ENCODE measurements at regions not wholly inside any gene's neighbourhood (a gene's known extent, or its start where the extent isn't known, plus 50 kb on each side); places are given as distances from the start of the nearest gene placed in this dataset.

- Histone ChIP-seq H3K9ac (ENCODE audit: insufficient read length) (no peak overlapping the region), H3K4me3 (no peak overlapping the region), H3K27ac (no peak overlapping the region), H3K36me3 (ENCODE audit: insufficient read depth, low read length) (no peaks in the 10 kb centered on the region), H3K9me3 (ENCODE audit: low read depth, low read length) (0 out of 2 replicates have a peak, but pooled peaks cover 5% of the 10 kb centered on the region)
- DNase-seq (ENCODE audit: low read depth, low spot score) = no peak
- TF ChIP-seq POLR2AphosphoS5 (IDR thresholded peaks at IDR 0.05; ENCODE audit: borderline replicate concordance, low read depth, low read length) (no peak), FOXP2 (optimal IDR thresholded peaks at IDR 0.05; ENCODE audit: control extremely low read depth, extremely low read length, insufficient read depth) (no peak), EZH2 (IDR thresholded peaks at IDR 0.05) (no peak)
Observed at GRCh38 chr7:22931011-22931410, 82.9 kb downstream of the HYCC1 start.

- H3K9me3 ChIP-seq (ENCODE audit: low read depth, low read length) = no peaks in the 10 kb centered on the region
- H3K9ac ChIP-seq (ENCODE audit: insufficient read length) = no peak overlapping the region
- no peak overlapping the region for H3K27ac ChIP-seq
- no peak for DNase-seq (ENCODE audit: low read depth, low spot score)
- H3K4me3 ChIP-seq = no peak overlapping the region
- no peak for TF ChIP-seq FOXP2 (optimal IDR thresholded peaks at IDR 0.05; ENCODE audit: control extremely low read depth, extremely low read length, insufficient read depth)
- no peak for TF ChIP-seq POLR2AphosphoS5 (IDR thresholded peaks at IDR 0.05; ENCODE audit: borderline replicate concordance, low read depth, low read length)
- TF ChIP-seq EZH2 (IDR thresholded peaks at IDR 0.05) = no peak
- H3K36me3 ChIP-seq (ENCODE audit: insufficient read depth, low read length) = no peaks in the 10 kb centered on the region
Observed at GRCh38 chr7:22922307-22922706, 91.6 kb downstream of the HYCC1 start.

GRCh38 chr7:22921386-22922086 lies 92.4 kb downstream of the HYCC1 start:
- H3K36me3 ChIP-seq (ENCODE audit: insufficient read depth, low read length) = no peaks in the 10 kb centered on the region
- DNase-seq (ENCODE audit: low read depth, low spot score) = no peak
- TF ChIP-seq POLR2AphosphoS5 (IDR thresholded peaks at IDR 0.05; ENCODE audit: borderline replicate concordance, low read depth, low read length) (no peak), FOXP2 (optimal IDR thresholded peaks at IDR 0.05; ENCODE audit: control extremely low read depth, extremely low read length, insufficient read depth) (no peak), EZH2 (IDR thresholded peaks at IDR 0.05) (no peak)
- H3K9ac ChIP-seq (ENCODE audit: insufficient read length) = no peak overlapping the region
- no peak overlapping the region for H3K4me3 ChIP-seq
- no peak overlapping the region for H3K27ac ChIP-seq
- no peaks in the 10 kb centered on the region for H3K9me3 ChIP-seq (ENCODE audit: low read depth, low read length)

DNA sequence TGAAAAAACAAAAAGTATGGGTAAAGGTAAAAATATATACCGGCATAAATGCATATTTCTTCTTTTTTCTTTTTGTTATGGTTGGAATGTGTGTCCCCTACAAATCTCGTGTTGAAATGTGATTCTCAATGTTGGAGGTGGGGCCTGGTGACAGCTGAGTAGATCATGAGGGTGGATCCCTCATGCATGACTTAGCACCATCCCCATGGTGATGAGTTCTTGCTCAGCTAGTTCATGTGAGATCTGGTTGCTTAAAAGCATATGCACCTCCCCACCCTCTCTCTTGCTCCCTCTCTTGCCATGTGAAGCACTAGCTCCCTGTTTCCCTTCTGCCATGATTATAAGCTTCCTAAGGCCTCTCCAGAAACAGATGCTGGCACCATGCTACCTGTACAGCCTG lies 93.3 kb downstream of the HYCC1 start:
- Histone ChIP-seq H3K36me3 (ENCODE audit: insufficient read depth, low read length) (no peaks in the 10 kb centered on the region), H3K4me3 (no peak overlapping the region), H3K9me3 (ENCODE audit: low read depth, low read length) (no peaks in the 10 kb centered on the region), H3K9ac (ENCODE audit: insufficient read length) (no peak overlapping the region), H3K27ac (no peak overlapping the region)
- TF ChIP-seq EZH2 (IDR thresholded peaks at IDR 0.05) = no peak
- TF ChIP-seq FOXP2 (optimal IDR thresholded peaks at IDR 0.05; ENCODE audit: control extremely low read depth, extremely low read length, insufficient read depth) = no peak
- TF ChIP-seq POLR2AphosphoS5 (IDR thresholded peaks at IDR 0.05; ENCODE audit: borderline replicate concordance, low read depth, low read length) = no peak
- DNase-seq (ENCODE audit: low read depth, low spot score) = no peak

GRCh38 chr7:22913158-22913557 lies 90.5 kb upstream of the TOMM7 start:
- no peaks in the 10 kb centered on the region for H3K9me3 ChIP-seq (ENCODE audit: low read depth, low read length)
- H3K4me3 ChIP-seq = no peak overlapping the region
- no peak for TF ChIP-seq FOXP2 (optimal IDR thresholded peaks at IDR 0.05; ENCODE audit: control extremely low read depth, extremely low read length, insufficient read depth)
- TF ChIP-seq EZH2 (IDR thresholded peaks at IDR 0.05) = no peak
- no peak for TF ChIP-seq POLR2AphosphoS5 (IDR thresholded peaks at IDR 0.05; ENCODE audit: borderline replicate concordance, low read depth, low read length)
- no peak for DNase-seq (ENCODE audit: low read depth, low spot score)
- H3K27ac ChIP-seq = no peak overlapping the region
- H3K36me3 ChIP-seq (ENCODE audit: insufficient read depth, low read length) = no peaks in the 10 kb centered on the region
- no peak overlapping the region for H3K9ac ChIP-seq (ENCODE audit: insufficient read length)

DNA sequence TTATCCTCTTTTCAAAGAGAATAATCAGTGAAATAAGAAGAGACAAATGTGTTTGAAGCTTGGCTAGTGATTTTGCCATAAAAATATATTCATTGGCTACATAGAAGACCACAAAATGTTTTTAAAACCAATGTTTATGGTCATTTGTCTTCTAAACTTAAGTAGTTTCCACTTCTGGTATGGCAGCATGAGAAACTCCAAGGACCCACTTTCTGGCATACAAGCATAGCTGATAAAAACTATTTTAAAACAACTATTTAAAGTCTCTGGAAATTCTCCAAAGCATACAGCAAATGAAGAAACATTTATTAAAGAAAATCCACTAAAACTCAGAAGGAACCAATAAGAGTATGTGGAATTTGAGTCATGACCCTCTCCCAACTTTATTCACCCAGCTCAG lies 89.2 kb upstream of the TOMM7 start:
- H3K27ac ChIP-seq = no peak overlapping the region

DNA sequence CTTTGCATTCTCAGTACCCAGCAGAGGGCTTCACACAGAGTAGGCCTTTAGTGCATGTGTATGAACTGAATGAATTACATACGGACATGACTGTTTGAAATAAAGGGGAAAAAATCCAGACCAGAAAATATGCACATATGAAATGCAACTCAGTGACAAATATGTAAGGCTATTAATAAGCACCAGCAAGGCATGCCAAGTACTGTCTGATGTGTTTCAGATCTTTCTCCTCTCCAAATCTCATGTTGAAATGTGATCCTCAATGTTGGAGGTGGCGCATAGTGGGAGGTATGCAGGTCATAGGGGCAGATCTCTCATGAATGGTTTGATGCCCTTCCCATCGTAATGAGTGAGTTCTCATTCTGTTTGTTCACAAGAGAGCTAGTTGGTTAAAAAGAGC lies 87.3 kb upstream of the TOMM7 start:
- H3K9me3 ChIP-seq (ENCODE audit: low read depth, low read length) = no peaks in the 10 kb centered on the region
- TF ChIP-seq POLR2AphosphoS5 (IDR thresholded peaks at IDR 0.05; ENCODE audit: borderline replicate concordance, low read depth, low read length) = no peak
- TF ChIP-seq EZH2 (IDR thresholded peaks at IDR 0.05) = no peak
- no peak for TF ChIP-seq FOXP2 (optimal IDR thresholded peaks at IDR 0.05; ENCODE audit: control extremely low read depth, extremely low read length, insufficient read depth)
- no peak overlapping the region for H3K9ac ChIP-seq (ENCODE audit: insufficient read length)
- no peaks in the 10 kb centered on the region for H3K36me3 ChIP-seq (ENCODE audit: insufficient read depth, low read length)
- no peak overlapping the region for H3K27ac ChIP-seq
- no peak overlapping the region for H3K4me3 ChIP-seq
- DNase-seq (ENCODE audit: low read depth, low spot score) = no peak

More for the DNA sequence above, 89.2 kb upstream of the TOMM7 start:
- TF ChIP-seq EZH2 (IDR thresholded peaks at IDR 0.05) (no peak), POLR2AphosphoS5 (IDR thresholded peaks at IDR 0.05; ENCODE audit: borderline replicate concordance, low read depth, low read length) (no peak), FOXP2 (optimal IDR thresholded peaks at IDR 0.05; ENCODE audit: control extremely low read depth, extremely low read length, insufficient read depth) (no peak)
- Histone ChIP-seq H3K36me3 (ENCODE audit: insufficient read depth, low read length) (no peaks in the 10 kb centered on the region), H3K9me3 (ENCODE audit: low read depth, low read length) (no peaks in the 10 kb centered on the region), H3K4me3 (no peak overlapping the region), H3K9ac (ENCODE audit: insufficient read length) (no peak overlapping the region)
- DNase-seq (ENCODE audit: low read depth, low spot score) = no peak

GRCh38 chr7:22907805-22908204 lies 85.2 kb upstream of the TOMM7 start:
- Histone ChIP-seq H3K9me3 (ENCODE audit: low read depth, low read length) (no peaks in the 10 kb centered on the region), H3K4me3 (no peak overlapping the region), H3K36me3 (ENCODE audit: insufficient read depth, low read length) (no peaks in the 10 kb centered on the region), H3K9ac (ENCODE audit: insufficient read length) (no peak overlapping the region), H3K27ac (no peak overlapping the region)
- DNase-seq (ENCODE audit: low read depth, low spot score) = no peak
- TF ChIP-seq EZH2 (IDR thresholded peaks at IDR 0.05) (no peak), POLR2AphosphoS5 (IDR thresholded peaks at IDR 0.05; ENCODE audit: borderline replicate concordance, low read depth, low read length) (no peak), FOXP2 (optimal IDR thresholded peaks at IDR 0.05; ENCODE audit: control extremely low read depth, extremely low read length, insufficient read depth) (no peak)

GRCh38 chr7:22900784-22901183 lies 78.1 kb upstream of the TOMM7 start:
- H3K27ac ChIP-seq = no peak overlapping the region
- H3K9me3 ChIP-seq (ENCODE audit: low read depth, low read length) = no peaks in the 10 kb centered on the region
- H3K9ac ChIP-seq (ENCODE audit: insufficient read length) = no peak overlapping the region
- no peaks in the 10 kb centered on the region for H3K36me3 ChIP-seq (ENCODE audit: insufficient read depth, low read length)
- no peak overlapping the region for H3K4me3 ChIP-seq
- no peak for TF ChIP-seq FOXP2 (optimal IDR thresholded peaks at IDR 0.05; ENCODE audit: control extremely low read depth, extremely low read length, insufficient read depth)
- TF ChIP-seq POLR2AphosphoS5 (IDR thresholded peaks at IDR 0.05; ENCODE audit: borderline replicate concordance, low read depth, low read length) = no peak
- TF ChIP-seq EZH2 (IDR thresholded peaks at IDR 0.05) = no peak
- no peak for DNase-seq (ENCODE audit: low read depth, low spot score)
